Ishikawa (cell line): ENCODE measurements at regions not wholly inside any gene's neighbourhood (a gene's known extent, or its start where the extent isn't known, plus 50 kb on each side); places are given as distances from the start of the nearest gene placed in this dataset.

Source experiments
- CEBPB ChIP-seq: IDR thresholded peaks from 2 replicates; pipeline ENCODE4 v1.6.1; 2012
- CREB1 ChIP-seq: IDR thresholded peaks from 2 replicates; pipeline ENCODE4 v1.6.1; 2012; ENCODE audit warnings: low read depth
- EGR1 ChIP-seq: IDR thresholded peaks from 2 replicates; pipeline ENCODE4 v1.6.1; 2012
- EP300 ChIP-seq: IDR thresholded peaks from 2 replicates; pipeline ENCODE4 v1.6.1; 2012; ENCODE audit warnings: borderline replicate concordance
- MAX ChIP-seq: IDR thresholded peaks from 2 replicates; pipeline ENCODE4 v1.6.1; 2012
- NFIC ChIP-seq: IDR thresholded peaks from 2 replicates; pipeline ENCODE4 v1.6.1; 2012
- RAD21 ChIP-seq: IDR thresholded peaks from 2 replicates; pipeline ENCODE4 v1.6.1; 2012; ENCODE audit warnings: low read depth
- TAF1 ChIP-seq: IDR thresholded peaks from 2 replicates; pipeline ENCODE4 v1.6.1; 2012; ENCODE audit warnings: low read depth, mild to moderate bottlenecking
- TCF12 ChIP-seq: IDR thresholded peaks from 2 replicates; pipeline ENCODE4 v1.6.1; 2012; ENCODE audit warnings: low read depth
- TEAD4 ChIP-seq: IDR thresholded peaks from 2 replicates; pipeline ENCODE4 v1.6.1; 2012
- YY1 ChIP-seq: IDR thresholded peaks from 2 replicates; pipeline ENCODE4 v1.6.1; 2012; ENCODE audit warnings: low read depth

GRCh38 chr5:135108992-135109391 lies 75.0 kb upstream of the PITX1 start:
- TF ChIP-seq TCF12: no peak
- no peak for TF ChIP-seq EGR1
- TF ChIP-seq MAX: no peak
- TF ChIP-seq EP300: no peak
- TF ChIP-seq TAF1: no peak
- no peak for TF ChIP-seq CREB1
- TF ChIP-seq NFIC: no peak
- no peak for TF ChIP-seq TEAD4
- TF ChIP-seq CEBPB: no peak
- no peak for TF ChIP-seq RAD21
- no peak for TF ChIP-seq YY1
